Spleen (tissue), 11 donors: ENCODE measurements at regions not wholly inside any gene's neighbourhood (a gene's known extent, or its start where the extent isn't known, plus 50 kb on each side); places are given as distances from the start of the nearest gene placed in this dataset.

Experiments used
- DNase-seq: peaks from one replicate; pipeline ENCODE4 v3.0.0-alpha.2; 2020
- H3K27ac ChIP-seq, 8 donors: fragments of 200-600 bp; sonication (generic) in 7 of 8; 1 replicate in 4 of 8; 2 replicates in 4 of 8; pipeline versions ENCODE4 v1.5.0 to v1.8.0; 2016 to 2021; ENCODE audit warnings: inconsistent platforms in 4 of 8, mild to moderate bottlenecking in 4 of 8, moderate library complexity in 1 of 8
- H3K27me3 ChIP-seq, 7 donors: fragments of 200-600 bp; sonication (generic) in 6 of 7; replicated peaks in 1 of 7; 1 replicate in 4 of 7; 2 replicates in 3 of 7; pipeline versions ENCODE4 v1.5.0 to v1.8.0; 2016 to 2021; ENCODE audit warnings: inconsistent platforms in 3 of 7, mild to moderate bottlenecking in 1 of 7
- H3K36me3 ChIP-seq, 6 donors: fragments of 200-600 bp; sonication (generic) in 5 of 6; 1 replicate in 4 of 6; 2 replicates in 2 of 6; pipeline versions ENCODE4 v1.5.0 to v1.8.0; 2016 to 2021; ENCODE audit warnings: inconsistent platforms in 2 of 6
- H3K4me1 ChIP-seq, 6 donors: fragments of 200-600 bp; sonication (generic) in 5 of 6; 1 replicate in 3 of 6; 2 replicates in 3 of 6; pipeline versions ENCODE4 v1.5.0 to v1.8.0; 2016 to 2021; ENCODE audit warnings: inconsistent platforms in 3 of 6
- H3K4me3 ChIP-seq, 8 donors: fragments of 200-600 bp; sonication (generic) in 7 of 8; 1 replicate in 4 of 8; 2 replicates in 4 of 8; pipeline versions ENCODE4 v1.5.0 to v1.8.0; 2016 to 2021; ENCODE audit warnings: inconsistent platforms in 4 of 8, mild to moderate bottlenecking in 4 of 8, moderate library complexity in 2 of 8
- H3K9me3 ChIP-seq, 8 donors: fragments of 200-600 bp; sonication (generic) in 7 of 8; 1 replicate in 4 of 8; 2 replicates in 4 of 8; pipeline versions ENCODE4 v1.5.0 to v1.8.0; 2016 to 2021; ENCODE audit warnings: inconsistent platforms in 4 of 8
- POLR2A ChIP-seq, 3 donors: fragments of 450-650 bp; IDR thresholded peaks; one replicate each; pipeline ENCODE4 v1.5.1; 2017; ENCODE audit warnings: antibody characterized with exemption in 3 of 3, mild to moderate bottlenecking in 1 of 3
- POLR2AphosphoS5 ChIP-seq, 3 donors: sonication (generic); formaldehyde crosslinking; IDR thresholded peaks; one replicate each; pipeline ENCODE4 v1.5.1; 2017; ENCODE audit warnings: antibody characterized with exemption in 3 of 3
- WGBS, 5 donors: extraction: QIAGEN DNeasy Blood & Tissue Kit in 3 of 5; methylation state at CpG; one replicate each; pipeline versions ENCODE4 v1.1.5 to v1.1.7; 2013 to 2018; 5-methylcytosine and 5-hydroxymethylcytosine counted together
- intact Hi-C: fragments of 100-400 bp; cut with DNase I; formaldehyde crosslinking; loops from one replicate; pipeline ENCODE4 v1.15.0; 2023; ENCODE audit warnings: low total_unique reads
- TF ChIP-seq, protein P1 (sequence below), 11 experiments: fragments of 200-600 bp in 7 of 11; fragments of 450-650 bp in 4 of 11; sonication (generic) in 4 of 11; IDR thresholded peaks in 8 of 11; conservative IDR thresholded peaks in 3 of 11; 1 replicate in 7 of 11; 2 replicates in 4 of 11; pipeline versions ENCODE4 v1.4.0 to v1.8.0; 2016 to 2021; ENCODE audit warnings: antibody characterized with exemption in 11 of 11, inconsistent platforms in 4 of 11, mild to moderate bottlenecking in 1 of 11
- donor health status: healthy with polysubstance abuse.
- donor health status: DM: no; HTN: no; CAD: no; lungs with moderate emphysema.
- donor health status: DM: no; HTN: no; CAD: no.
- donor health status: Bipolar disorder and iron deficiency.
- donor health status: healthy.
- donor health status: DM: no; HTN: no; CAD: no.
- donor health status: DM: yes; HTN: yes; CAD: no.

- peaks cover 0 to 8% (median 4%) of the 10 kb centered on the region in 8 donors for H3K9me3 ChIP-seq
- WGBS, 5 donors, result 76 to 82% (median 78%) methylated on average over 11 of the region's 11 CpGs
- H3K27me3 ChIP-seq, result no peaks in the 10 kb centered on the region
- no peak for DNase-seq
- H3K36me3 ChIP-seq, result no peaks in the 10 kb centered on the region
- TF ChIP-seq POLR2AphosphoS5 (IDR thresholded peaks at IDR 0.05) (no peak), POLR2A (IDR thresholded peaks at IDR 0.05) (no peak)
- TF ChIP-seq, protein P1, sequence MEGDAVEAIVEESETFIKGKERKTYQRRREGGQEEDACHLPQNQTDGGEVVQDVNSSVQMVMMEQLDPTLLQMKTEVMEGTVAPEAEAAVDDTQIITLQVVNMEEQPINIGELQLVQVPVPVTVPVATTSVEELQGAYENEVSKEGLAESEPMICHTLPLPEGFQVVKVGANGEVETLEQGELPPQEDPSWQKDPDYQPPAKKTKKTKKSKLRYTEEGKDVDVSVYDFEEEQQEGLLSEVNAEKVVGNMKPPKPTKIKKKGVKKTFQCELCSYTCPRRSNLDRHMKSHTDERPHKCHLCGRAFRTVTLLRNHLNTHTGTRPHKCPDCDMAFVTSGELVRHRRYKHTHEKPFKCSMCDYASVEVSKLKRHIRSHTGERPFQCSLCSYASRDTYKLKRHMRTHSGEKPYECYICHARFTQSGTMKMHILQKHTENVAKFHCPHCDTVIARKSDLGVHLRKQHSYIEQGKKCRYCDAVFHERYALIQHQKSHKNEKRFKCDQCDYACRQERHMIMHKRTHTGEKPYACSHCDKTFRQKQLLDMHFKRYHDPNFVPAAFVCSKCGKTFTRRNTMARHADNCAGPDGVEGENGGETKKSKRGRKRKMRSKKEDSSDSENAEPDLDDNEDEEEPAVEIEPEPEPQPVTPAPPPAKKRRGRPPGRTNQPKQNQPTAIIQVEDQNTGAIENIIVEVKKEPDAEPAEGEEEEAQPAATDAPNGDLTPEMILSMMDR (IDR thresholded peaks at IDR 0.05 in 8 of 11, conservative IDR thresholded peaks at IDR 0.05 in 3 of 11), result no peak
- no peak overlapping the region for H3K4me3 ChIP-seq
- no peak overlapping the region for H3K27ac ChIP-seq
- intact Hi-C loops, result no loop called here
- H3K4me1 ChIP-seq, result no peaks in the 10 kb centered on the region
Measured at GRCh38 chr2:83305758-83306378, 1153.2 kb downstream of the SUCLG1 start.

DNA sequence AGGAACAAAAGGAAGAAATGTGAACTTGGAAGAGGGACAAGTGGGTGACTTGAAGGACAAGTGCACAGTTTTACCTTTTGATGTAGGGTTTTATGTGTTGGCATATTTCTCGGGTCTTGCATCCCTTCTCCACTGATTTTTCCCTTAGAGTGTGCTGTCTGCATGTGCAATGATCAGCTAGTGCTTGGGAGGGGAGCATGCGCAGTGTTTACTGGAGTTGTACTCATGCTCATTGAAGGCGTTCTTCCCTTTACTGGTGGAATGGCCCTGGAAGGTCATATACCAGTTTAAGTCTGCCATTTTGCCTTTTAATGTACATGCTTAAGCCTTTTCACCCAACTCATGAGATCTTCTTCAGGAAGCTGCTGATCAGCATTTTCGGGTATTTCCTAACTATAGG, 1168.0 kb downstream of the SUCLG1 start:
- Histone ChIP-seq H3K4me3 (no peak overlapping the region), H3K27ac (no peak overlapping the region), H3K4me1 (no peaks in the 10 kb centered on the region), H3K36me3 (no peaks in the 10 kb centered on the region), H3K27me3 (no peaks in the 10 kb centered on the region), H3K9me3 (peaks cover 0 to 8% (median 2%) of the 10 kb centered on the region in 8 donors)
- no peak for DNase-seq
- intact Hi-C loops, result no loop called here
- TF ChIP-seq, protein P1 (IDR thresholded peaks at IDR 0.05 in 8 of 11, conservative IDR thresholded peaks at IDR 0.05 in 3 of 11), result no peak
- TF ChIP-seq POLR2AphosphoS5 (IDR thresholded peaks at IDR 0.05) (no peak), POLR2A (IDR thresholded peaks at IDR 0.05) (no peak)
- WGBS, 5 donors, result 85 to 94% (median 86%) methylated on average over 4 of the region's 4 CpGs

DNA sequence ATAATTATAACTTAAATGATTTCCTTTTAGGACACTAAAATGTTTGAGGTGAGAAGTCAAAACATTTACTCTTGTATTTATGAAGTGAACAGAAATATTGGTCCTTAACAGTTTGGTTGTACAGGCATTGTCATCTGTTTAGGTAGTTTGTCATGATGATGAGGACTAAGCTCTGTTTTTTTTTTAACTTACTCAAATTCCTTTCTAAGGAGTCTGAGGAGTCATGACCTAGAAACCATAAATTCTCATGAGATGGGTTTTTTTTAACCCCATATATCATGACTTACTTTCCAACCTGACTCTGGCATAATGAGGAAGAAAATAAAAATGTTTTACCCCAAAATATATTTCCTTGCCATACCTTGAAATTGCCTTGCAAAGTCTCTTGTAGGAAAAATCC, 1176.2 kb downstream of the SUCLG1 start:
- TF ChIP-seq POLR2AphosphoS5 (IDR thresholded peaks at IDR 0.05), result no peak
- TF ChIP-seq POLR2A (IDR thresholded peaks at IDR 0.05), result no peak
- TF ChIP-seq, protein P1 (IDR thresholded peaks at IDR 0.05 in 8 of 11, conservative IDR thresholded peaks at IDR 0.05 in 3 of 11), result no peak
- intact Hi-C loops, result no loop called here

DNA sequence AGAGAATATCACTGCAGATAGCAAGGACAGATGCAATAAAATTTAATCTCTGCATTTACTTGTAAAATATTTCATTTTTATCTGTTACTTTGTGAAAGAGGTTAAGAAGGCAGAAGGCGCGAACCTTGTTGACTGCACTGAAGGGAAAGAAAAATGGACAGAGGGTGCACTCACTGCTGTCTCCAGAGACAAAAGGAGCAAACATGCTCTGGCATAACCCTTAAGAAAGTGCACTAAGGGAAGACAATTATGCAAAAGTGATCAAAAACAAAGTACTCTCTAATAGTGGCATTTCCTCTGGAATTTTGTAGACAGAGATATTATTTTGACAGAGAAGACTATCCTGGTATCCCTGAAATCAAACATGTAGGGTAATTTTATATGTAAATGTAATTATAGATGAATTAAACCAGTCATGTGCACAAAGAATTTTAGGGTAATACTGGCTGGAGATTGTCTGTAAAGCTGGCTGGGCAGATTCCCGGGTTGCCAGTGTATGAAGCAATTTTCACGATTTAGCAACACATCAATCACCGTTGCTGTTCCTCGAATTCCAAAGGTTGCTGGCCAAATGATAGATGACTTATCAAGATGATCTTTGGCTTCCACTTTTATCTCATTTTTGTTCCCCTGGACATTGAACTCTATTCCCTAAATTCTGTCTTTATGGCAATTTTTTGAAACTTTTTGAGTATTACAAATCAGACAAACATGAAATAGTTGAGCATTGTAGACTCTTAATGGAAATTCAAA, 1176.9 kb downstream of the SUCLG1 start:
- TF ChIP-seq, protein P1 (IDR thresholded peaks at IDR 0.05 in 8 of 11, conservative IDR thresholded peaks at IDR 0.05 in 3 of 11), result no peak
- no peak for TF ChIP-seq POLR2A (IDR thresholded peaks at IDR 0.05)
- intact Hi-C loops, result no loop called here
- H3K27me3 ChIP-seq, result no peaks in the 10 kb centered on the region

More for the DNA sequence above, 1176.2 kb downstream of the SUCLG1 start:
- Histone ChIP-seq H3K27me3 (no peaks in the 10 kb centered on the region), H3K9me3 (peaks cover 0 to 19% (median 9%) of the 10 kb centered on the region in 8 donors), H3K36me3 (no peaks in the 10 kb centered on the region), H3K4me1 (no peaks in the 10 kb centered on the region), H3K27ac (no peak overlapping the region), H3K4me3 (no peak overlapping the region)
- no peak for DNase-seq

More for the DNA sequence above, 1176.9 kb downstream of the SUCLG1 start:
- Histone ChIP-seq H3K27ac (no peak overlapping the region), H3K36me3 (no peaks in the 10 kb centered on the region), H3K4me1 (no peaks in the 10 kb centered on the region), H3K9me3 (peaks cover 0 to 19% (median 9%) of the 10 kb centered on the region in 8 donors), H3K4me3 (no peak overlapping the region)
- no peak for DNase-seq
- WGBS, 5 donors, result 70 to 89% (median 80%) methylated on average over 6 of the region's 6 CpGs
